NB4 (cell line): ENCODE measurements at regions not wholly inside any gene's neighbourhood (a gene's known extent, or its start where the extent isn't known, plus 50 kb on each side); places are given as distances from the start of the nearest gene placed in this dataset.

Experiments
- DNase-seq: peaks from one replicate; pipeline ENCODE4 v3.0.0; 2010; ENCODE audit warnings: low read depth
- H3K4me3 ChIP-seq: one replicate; pipeline ENCODE4 v1.5.1; 2011; ENCODE audit warnings: mild to moderate bottlenecking, low read depth, low read length, moderate library complexity
- MYC ChIP-seq: IDR thresholded peaks from 2 replicates; pipeline ENCODE4 v1.6.1; 2011; ENCODE audit warnings: low read depth, low read length
- POLR2A ChIP-seq: IDR thresholded peaks from 2 replicates; pipeline ENCODE4 v1.6.1; 2011; ENCODE audit warnings: mild to moderate bottlenecking; ENCODE audit not compliant: insufficient read length; ENCODE audit errors: extremely low read depth
- TF ChIP-seq, protein P1 (sequence below): IDR thresholded peaks from 2 replicates; pipeline ENCODE4 v1.6.1; 2011; ENCODE audit warnings: low read depth, low read length
- TF ChIP-seq, protein P2 (sequence below): IDR thresholded peaks from one replicate; pipeline ENCODE4 v1.5.1; 2012; ENCODE audit warnings: low read depth, low read length

DNA sequence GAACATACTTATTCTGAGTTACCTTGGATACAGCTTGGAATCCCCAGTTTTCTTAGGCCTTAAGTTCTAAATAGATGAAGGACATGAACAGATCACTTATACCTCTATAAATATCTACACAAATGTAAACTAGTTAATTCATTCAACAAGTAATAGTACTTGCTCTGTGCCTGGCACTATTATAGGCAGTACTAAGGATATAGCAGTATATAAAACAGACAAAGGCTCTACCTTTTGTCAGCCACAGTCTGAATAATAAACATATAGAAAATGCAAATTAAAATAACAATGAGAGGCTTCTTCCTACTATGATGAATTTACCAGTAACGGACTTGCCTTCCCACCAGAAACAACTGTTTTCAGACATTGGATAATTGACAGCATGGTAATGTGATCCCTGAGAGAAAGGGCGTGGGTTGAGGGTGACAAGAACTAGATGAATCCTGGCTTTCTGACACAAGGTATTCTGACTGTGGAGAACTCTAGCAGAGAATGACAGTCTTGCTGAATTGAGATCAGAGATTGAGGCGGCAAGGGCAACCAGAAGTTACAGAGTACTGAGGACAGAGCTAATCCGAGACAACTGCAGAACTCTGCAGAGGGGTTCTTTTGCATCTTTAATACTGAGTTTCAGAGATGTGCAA is 170.5 kb downstream of the TANC2 start:
- no peak overlapping the region for H3K4me3 ChIP-seq
- TF ChIP-seq, protein P1, sequence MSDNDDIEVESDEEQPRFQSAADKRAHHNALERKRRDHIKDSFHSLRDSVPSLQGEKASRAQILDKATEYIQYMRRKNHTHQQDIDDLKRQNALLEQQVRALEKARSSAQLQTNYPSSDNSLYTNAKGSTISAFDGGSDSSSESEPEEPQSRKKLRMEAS: no peak
- no peak for TF ChIP-seq MYC
- no peak for TF ChIP-seq POLR2A
- TF ChIP-seq, protein P2, sequence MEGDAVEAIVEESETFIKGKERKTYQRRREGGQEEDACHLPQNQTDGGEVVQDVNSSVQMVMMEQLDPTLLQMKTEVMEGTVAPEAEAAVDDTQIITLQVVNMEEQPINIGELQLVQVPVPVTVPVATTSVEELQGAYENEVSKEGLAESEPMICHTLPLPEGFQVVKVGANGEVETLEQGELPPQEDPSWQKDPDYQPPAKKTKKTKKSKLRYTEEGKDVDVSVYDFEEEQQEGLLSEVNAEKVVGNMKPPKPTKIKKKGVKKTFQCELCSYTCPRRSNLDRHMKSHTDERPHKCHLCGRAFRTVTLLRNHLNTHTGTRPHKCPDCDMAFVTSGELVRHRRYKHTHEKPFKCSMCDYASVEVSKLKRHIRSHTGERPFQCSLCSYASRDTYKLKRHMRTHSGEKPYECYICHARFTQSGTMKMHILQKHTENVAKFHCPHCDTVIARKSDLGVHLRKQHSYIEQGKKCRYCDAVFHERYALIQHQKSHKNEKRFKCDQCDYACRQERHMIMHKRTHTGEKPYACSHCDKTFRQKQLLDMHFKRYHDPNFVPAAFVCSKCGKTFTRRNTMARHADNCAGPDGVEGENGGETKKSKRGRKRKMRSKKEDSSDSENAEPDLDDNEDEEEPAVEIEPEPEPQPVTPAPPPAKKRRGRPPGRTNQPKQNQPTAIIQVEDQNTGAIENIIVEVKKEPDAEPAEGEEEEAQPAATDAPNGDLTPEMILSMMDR: no peak

DNA sequence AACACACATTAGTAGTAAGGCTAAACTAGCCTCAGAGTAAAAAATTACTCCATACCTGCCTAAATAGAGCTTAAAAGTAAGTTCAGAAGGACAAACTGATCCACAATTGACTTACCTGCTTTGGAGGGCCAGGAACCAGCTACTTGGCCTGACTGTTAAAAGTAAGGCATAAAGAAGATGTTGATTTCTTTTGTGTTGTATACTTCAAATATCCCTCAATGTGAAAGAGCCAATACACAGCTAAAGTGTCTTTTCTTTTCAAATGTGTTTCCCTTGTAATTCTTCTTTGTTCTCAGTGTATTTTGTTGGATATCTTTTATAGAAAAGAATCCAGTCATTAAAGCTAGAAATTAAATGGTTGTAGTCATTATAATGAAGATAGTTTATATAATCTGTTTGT is 171.1 kb downstream of the TANC2 start:
- H3K4me3 ChIP-seq: no peak overlapping the region
- DNase-seq: no peak
- TF ChIP-seq, protein P1: no peak

More for the DNA sequence above, 170.5 kb downstream of the TANC2 start:
- no peak for DNase-seq

DNA sequence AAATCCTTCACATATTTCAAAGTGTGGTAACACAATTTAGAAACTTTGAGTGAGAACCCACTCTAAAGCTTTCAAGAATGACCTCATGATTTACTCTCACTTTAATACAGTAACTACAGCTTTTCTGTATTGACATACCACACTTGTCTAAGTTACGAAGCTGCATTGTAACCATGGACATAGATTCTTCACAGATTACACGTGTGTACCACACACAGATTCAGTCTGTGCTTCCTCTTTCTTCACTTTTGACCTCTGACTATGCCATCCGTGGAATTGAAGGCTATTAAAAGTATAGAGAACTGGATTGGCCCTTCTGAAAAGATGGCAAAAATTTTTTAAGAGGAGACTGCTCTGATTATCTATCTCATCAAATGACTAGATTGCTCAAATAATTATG is 172.7 kb downstream of the TANC2 start:
- no peak overlapping the region for H3K4me3 ChIP-seq
- peak; percentile 6 for DNase-seq
- TF ChIP-seq, protein P1: no peak
- no peak for TF ChIP-seq POLR2A
- TF ChIP-seq, protein P2: no peak
- TF ChIP-seq MYC: no peak

DNA sequence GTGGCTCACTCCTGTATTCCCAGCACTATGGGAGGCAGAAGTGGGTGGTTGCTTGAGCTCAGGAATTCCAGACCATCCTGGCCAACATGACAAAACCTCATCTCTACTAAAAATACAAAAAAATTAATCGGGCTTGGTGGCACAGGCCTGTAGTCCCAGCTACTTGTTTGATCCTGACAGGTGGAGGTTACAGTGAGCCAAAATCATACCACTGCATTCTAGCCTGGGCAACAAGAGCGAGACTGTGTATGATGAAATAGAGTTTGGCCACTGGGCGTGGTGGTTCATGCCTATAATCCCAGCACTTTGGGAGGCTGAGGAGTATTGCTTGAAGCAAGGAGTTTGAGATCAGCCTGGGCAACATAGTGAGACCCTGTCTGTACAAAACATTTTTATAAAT is 173.3 kb downstream of the TANC2 start:
- no peak for DNase-seq
- TF ChIP-seq, protein P1: no peak
- no peak for TF ChIP-seq POLR2A
- TF ChIP-seq, protein P2: no peak
- TF ChIP-seq MYC: no peak
- no peak overlapping the region for H3K4me3 ChIP-seq

DNA sequence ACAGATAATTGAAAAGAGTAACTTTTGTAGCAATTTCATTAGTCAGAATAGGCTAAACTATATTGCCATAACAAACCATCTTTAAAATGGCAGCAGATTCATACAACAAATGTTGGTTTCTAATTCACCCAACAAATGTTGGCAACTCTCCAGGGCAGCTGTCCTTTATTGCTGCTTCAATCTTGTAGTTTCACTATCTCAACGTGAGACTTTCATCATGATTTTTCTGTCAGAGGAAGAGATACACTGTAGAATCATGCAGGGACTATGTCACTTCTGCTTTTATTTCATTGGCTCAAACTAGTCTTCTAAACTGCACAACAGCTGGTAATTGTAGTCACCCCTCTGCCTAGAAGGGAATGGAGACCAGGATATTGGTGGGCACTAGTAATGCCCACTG is 174.2 kb downstream of the TANC2 start:
- DNase-seq: peak; percentile 44
- TF ChIP-seq POLR2A: no peak
- TF ChIP-seq, protein P1: no peak
- H3K4me3 ChIP-seq: no peak overlapping the region

DNA sequence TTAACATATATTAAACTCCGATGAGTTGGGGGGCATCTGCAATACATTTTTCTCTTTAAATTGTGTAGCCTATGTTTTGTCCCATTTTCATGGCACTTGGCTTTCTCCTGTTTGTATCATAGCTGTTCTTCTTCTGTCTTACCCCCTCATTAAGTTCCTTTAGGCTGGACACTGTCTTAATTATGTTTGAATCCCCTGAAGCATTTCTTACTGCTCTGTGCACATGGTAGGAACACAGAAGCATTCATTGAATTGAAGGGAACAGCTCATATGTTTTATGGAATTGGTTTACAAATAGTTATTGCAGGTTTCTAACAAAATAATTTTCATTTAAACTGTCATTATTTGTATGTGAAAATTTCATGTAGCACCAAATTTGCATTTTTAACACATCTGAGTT is 176.8 kb downstream of the TANC2 start:
- TF ChIP-seq MYC (no peak), POLR2A (no peak)
- TF ChIP-seq, protein P1: no peak
- TF ChIP-seq, protein P2: no peak
- no peak overlapping the region for H3K4me3 ChIP-seq
- no peak for DNase-seq
